SK-N-SH (cell line): ENCODE measurements at regions not wholly inside any gene's neighbourhood (a gene's known extent, or its start where the extent isn't known, plus 50 kb on each side); places are given as distances from the start of the nearest gene placed in this dataset.

Experiments used
- CTCF ChIA-PET: fragments of 300-600, 350-600 bp; formaldehyde crosslinking; extraction: SDS; loops from one replicate; lab custom pipeline; 2021; lab: Yijun Ruan, JAX
- POLR2A ChIA-PET: fragments of 350-600 bp; sonication (Branson Sonifier 250); formaldehyde crosslinking; extraction: SDS; loops from one replicate; lab custom pipeline; 2020; ENCODE audit warnings: antibody characterized with exemption, inconsistent platforms; lab: Yijun Ruan, JAX
- DNase-seq: peaks from one replicate; pipeline ENCODE4 v3.0.0; 2012
- H2AFZ ChIP-seq: fragments of 200-600 bp; sonication (generic); 2 replicates; pipeline ENCODE4 v1.8.1; 2016; ENCODE audit warnings: antibody characterized with exemption, mild to moderate bottlenecking, low read depth
- H3F3A ChIP-seq: fragments of 200-600 bp; sonication (generic); replicated peaks from 2 replicates; pipeline ENCODE3; 2016; ENCODE audit warnings: antibody characterized with exemption, mild to moderate bottlenecking; ENCODE audit not compliant: insufficient read depth
- H3K27ac ChIP-seq, 2 experiments: fragments of 200-500 bp in 1 of 2; fragments of 200-600 bp in 1 of 2; sonication (Bioruptor generic) in 1 of 2; sonication (generic), shearing (Covaris generic) in 1 of 2; 2 replicates each; pipeline versions ENCODE4 v1.5.1 to v1.6.1; 2014 to 2016; ENCODE audit warnings: low read depth in 2 of 2, inconsistent platforms in 1 of 2, low read length in 1 of 2, mild to moderate bottlenecking in 1 of 2, mixed read lengths in 1 of 2
- H3K27me3 ChIP-seq: fragments of 200-600 bp; sonication (generic), shearing (Covaris generic); 2 replicates; pipeline ENCODE4 v1.6.1; 2016; ENCODE audit warnings: mixed run types; ENCODE audit not compliant: insufficient read depth
- H3K36me3 ChIP-seq, 2 experiments: fragments of 200-500 bp in 1 of 2; fragments of 200-600 bp in 1 of 2; sonication (Bioruptor generic) in 1 of 2; sonication (generic) in 1 of 2; replicated peaks in 1 of 2; 2 replicates each; pipeline versions ENCODE3 to v1.5.1; 2014 to 2016; ENCODE audit warnings: low read length in 1 of 2, mild to moderate bottlenecking in 1 of 2; ENCODE audit not compliant: insufficient read depth in 2 of 2, control insufficient read depth in 1 of 2
- H3K4me1 ChIP-seq, 2 experiments: fragments of 200-500 bp in 1 of 2; fragments of 200-600 bp in 1 of 2; sonication (Bioruptor generic) in 1 of 2; sonication (generic), shearing (Covaris generic) in 1 of 2; 2 replicates each; pipeline versions ENCODE4 v1.5.1 to v1.6.1; 2014 to 2016; ENCODE audit warnings: low read depth in 1 of 2, low read length in 1 of 2, mixed run types in 1 of 2; ENCODE audit not compliant: insufficient read depth in 2 of 2, control insufficient read depth in 1 of 2
- H3K4me2 ChIP-seq: fragments of 200-600 bp; sonication (generic), shearing (Covaris generic); 2 replicates; pipeline ENCODE4 v1.6.1; 2017; ENCODE audit warnings: mixed run types
- H3K4me3 ChIP-seq, 2 experiments: fragments of 200-500 bp in 1 of 2; fragments of 200-600 bp in 1 of 2; sonication (Bioruptor generic) in 1 of 2; sonication (generic), shearing (Covaris generic) in 1 of 2; 2 replicates each; pipeline versions ENCODE4 v1.5.1 to v1.8.1; 2014 to 2016; ENCODE audit warnings: low read depth in 2 of 2, inconsistent platforms in 1 of 2, low read length in 1 of 2, mild to moderate bottlenecking in 1 of 2, mixed read lengths in 1 of 2, moderate library complexity in 1 of 2
- H3K79me2 ChIP-seq: fragments of 200-600 bp; sonication (generic); 2 replicates; pipeline ENCODE4 v1.8.1; 2017; ENCODE audit warnings: mild to moderate bottlenecking; ENCODE audit not compliant: insufficient read depth
- H3K9ac ChIP-seq: fragments of 200-600 bp; sonication (generic); 2 replicates; pipeline ENCODE4 v1.6.1; 2017; ENCODE audit warnings: mixed run types
- H3K9me2 ChIP-seq: fragments of 200-600 bp; sonication (generic); 2 replicates; pipeline ENCODE4 v1.6.1; 2017; ENCODE audit warnings: mixed run types
- H3K9me3 ChIP-seq: fragments of 200-600 bp; sonication (generic); 2 replicates; pipeline ENCODE4 v1.6.1; 2017; ENCODE audit warnings: mixed run types, mild to moderate bottlenecking, moderate library complexity
- H4K20me1 ChIP-seq: fragments of 200-600 bp; sonication (generic); 2 replicates; pipeline ENCODE4 v1.6.1; 2017; ENCODE audit warnings: mild to moderate bottlenecking, mixed run types; ENCODE audit not compliant: insufficient read depth
- CTCF ChIP-seq: fragments of 200-600 bp; sonication (generic); IDR thresholded peaks from 2 replicates; pipeline ENCODE4 v1.6.1; 2017; ENCODE audit warnings: antibody characterized with exemption, mild to moderate bottlenecking, moderate library complexity
- ELF1 ChIP-seq: IDR thresholded peaks from 2 replicates; pipeline ENCODE4 v1.4.0; 2012
- EZH2phosphoT487 ChIP-seq: fragments of 200-600 bp; sonication (generic); IDR thresholded peaks from 2 replicates; pipeline ENCODE4 v1.6.1; 2017; ENCODE audit warnings: low read depth, mixed run types, mild to moderate bottlenecking, antibody characterized with exemption, moderate library complexity, borderline replicate concordance
- FOXJ3 ChIP-seq: sonication (generic); formaldehyde crosslinking; IDR thresholded peaks from 2 replicates; pipeline ENCODE4 v1.5.1; 2020; ENCODE audit warnings: mild to moderate bottlenecking, missing genetic modification reagents
- GABPA ChIP-seq: IDR thresholded peaks from 2 replicates; pipeline ENCODE4 v1.4.0; 2012; ENCODE audit warnings: low read depth, mild to moderate bottlenecking
- JUND ChIP-seq: IDR thresholded peaks from 2 replicates; pipeline ENCODE4 v1.4.0; 2012
- MAX ChIP-seq: IDR thresholded peaks from 2 replicates; pipeline ENCODE4 v1.4.0; 2012; ENCODE audit warnings: low read depth
- MEF2A ChIP-seq: IDR thresholded peaks from 2 replicates; pipeline ENCODE4 v1.4.0; 2012; ENCODE audit warnings: low read depth, borderline replicate concordance
- MXI1 ChIP-seq: IDR thresholded peaks from 2 replicates; pipeline ENCODE4 v1.6.1; 2012; ENCODE audit warnings: mild to moderate bottlenecking, low read depth, low read length, improper control_type of control experiment
- RAD21 ChIP-seq: IDR thresholded peaks from 2 replicates; pipeline ENCODE4 v1.6.1; 2012; ENCODE audit warnings: mild to moderate bottlenecking, low read length
- REST ChIP-seq: IDR thresholded peaks from 2 replicates; pipeline ENCODE4 v1.6.1; 2012; ENCODE audit warnings: mild to moderate bottlenecking, low read depth, low read length, moderate library complexity
- TAF1 ChIP-seq: IDR thresholded peaks from 2 replicates; pipeline ENCODE4 v1.6.1; 2012; ENCODE audit warnings: low read depth, mild to moderate bottlenecking, low read length, moderate library complexity, borderline replicate concordance
- TEAD4 ChIP-seq: IDR thresholded peaks from 2 replicates; pipeline ENCODE4 v1.4.0; 2012; ENCODE audit warnings: mild to moderate bottlenecking, borderline replicate concordance; ENCODE audit not compliant: insufficient read depth
- USF2 ChIP-seq: fragments of 150-350 bp; IDR thresholded peaks from 2 replicates; pipeline ENCODE4 v1.6.1; 2017; ENCODE audit warnings: antibody characterized with exemption, low read length, low read depth, borderline replicate concordance
- YY1 ChIP-seq: IDR thresholded peaks from 2 replicates; pipeline ENCODE4 v1.4.0; 2012; ENCODE audit warnings: low read depth, mild to moderate bottlenecking
- ZBTB33 ChIP-seq: IDR thresholded peaks from 2 replicates; pipeline ENCODE4 v1.4.0; 2012; ENCODE audit warnings: low read depth, borderline replicate concordance
- WGBS: methylation state at CpG from one replicate; pipeline ENCODE4 v1.1.6; 2017; ENCODE audit warnings: low lambda C conversion rate; 5-methylcytosine and 5-hydroxymethylcytosine counted together

- TF ChIP-seq FOXJ3 (CRISPR knock-in tag) (no peak), CTCF (no peak), ELF1 (no peak), EZH2phosphoT487 (no peak), YY1 (no peak), MXI1 (no peak), JUND (no peak)
- H3K36me3 ChIP-seq: no peaks in the 10 kb centered on the region
- no peak overlapping the region for H3K27ac ChIP-seq
- ChIA-PET CTCF (interaction anchor here (0.8 to 1.2 kb wide), 3 partner anchors 13 to 659 kb away, joined by 3 to 4 read pairs (median 3); no protein-coding TSS in a partner anchor), POLR2A (no interaction called here)
- H3K79me2 ChIP-seq: no peaks in the 10 kb centered on the region
- H3K27me3 ChIP-seq: no peaks in the 10 kb centered on the region
- no peak overlapping the region for H3K4me3 ChIP-seq
- H3K9ac ChIP-seq: no peak overlapping the region
- no peaks in the 10 kb centered on the region for H3K9me2 ChIP-seq
- H3K4me1 ChIP-seq: peaks cover 0 to 2% of the 10 kb centered on the region in 2 experiments; a peak in 1 of 4 replicates
- no peak overlapping the region for H2AFZ ChIP-seq
- no peaks in the 10 kb centered on the region for H3K9me3 ChIP-seq
- 51% methylated on average over 5 of the region's 5 CpGs for WGBS
- no peaks in the 10 kb centered on the region for H3F3A ChIP-seq
- no peak overlapping the region for H3K4me2 ChIP-seq
- no peak for DNase-seq
- no peaks in the 10 kb centered on the region for H4K20me1 ChIP-seq
Measured at GRCh38 chr2:100216015-100216414, 73.6 kb upstream of the AFF3 start.

GRCh38 chr2:100215371-100215770 is 73.0 kb upstream of the AFF3 start:
- no peaks in the 10 kb centered on the region for H3K36me3 ChIP-seq
- 67% methylated on average over 6 of the region's 6 CpGs for WGBS
- TF ChIP-seq REST: no peak
- TF ChIP-seq RAD21: no peak
- no peak for TF ChIP-seq JUND
- TF ChIP-seq USF2: no peak
- TF ChIP-seq CTCF: no peak
- no peak for TF ChIP-seq ELF1
- no peak for TF ChIP-seq MEF2A
- TF ChIP-seq TAF1: no peak
- TF ChIP-seq MXI1: no peak
- TF ChIP-seq GABPA: no peak
- no peak for TF ChIP-seq FOXJ3 (CRISPR knock-in tag)
- no peak for TF ChIP-seq MAX
- no peak for TF ChIP-seq TEAD4
- TF ChIP-seq ZBTB33: no peak

More at GRCh38 chr2:100215371-100215770, 73.0 kb upstream of the AFF3 start:
- Histone ChIP-seq H3K9ac (no peak overlapping the region), H3K4me3 (no peak overlapping the region), H3K9me3 (no peaks in the 10 kb centered on the region), H4K20me1 (no peaks in the 10 kb centered on the region), H3K27me3 (no peaks in the 10 kb centered on the region), H3K4me2 (no peak overlapping the region), H3K4me1 (peaks cover 0 to 2% of the 10 kb centered on the region in 2 experiments; a peak in 1 of 4 replicates), H2AFZ (no peak overlapping the region), H3K79me2 (no peaks in the 10 kb centered on the region), H3K9me2 (no peaks in the 10 kb centered on the region), H3F3A (no peaks in the 10 kb centered on the region), H3K27ac (no peak overlapping the region)
- no peak for DNase-seq
- CTCF ChIA-PET: interaction anchor here (1.5 kb wide), 1 partner anchor 45 kb away, joined by 4 read pairs; no protein-coding TSS in a partner anchor
- POLR2A ChIA-PET: no interaction called here
